Spleen (tissue), 7 donors: ENCODE measurements at regions not wholly inside any gene's neighbourhood (a gene's known extent, or its start where the extent isn't known, plus 50 kb on each side); places are given as distances from the start of the nearest gene placed in this dataset.

Experiments
- CTCF ChIP-seq, 11 experiments: fragments of 200-600 bp in 7 of 11; fragments of 450-650 bp in 4 of 11; sonication (generic) in 4 of 11; IDR thresholded peaks in 8 of 11; conservative IDR thresholded peaks in 3 of 11; 1 replicate in 7 of 11; 2 replicates in 4 of 11; pipeline versions ENCODE4 v1.4.0 to v1.8.0; 2016 to 2021; ENCODE audit warnings: antibody characterized with exemption in 11 of 11, inconsistent platforms in 4 of 11, mild to moderate bottlenecking in 1 of 11
- POLR2A ChIP-seq, 3 donors: fragments of 450-650 bp; IDR thresholded peaks; one replicate each; pipeline ENCODE4 v1.5.1; 2017; ENCODE audit warnings: antibody characterized with exemption in 3 of 3, mild to moderate bottlenecking in 1 of 3
- donor health status: DM: no; HTN: no; CAD: no; lungs with moderate emphysema.
- donor health status: DM: no; HTN: no; CAD: no.
- donor health status: DM: no; HTN: no; CAD: no.

GRCh38 chr15:49737127-49737526 lies 116.3 kb downstream of the DTWD1 start:
- no peak for TF ChIP-seq CTCF (IDR thresholded peaks at IDR 0.05 in 8 of 11, conservative IDR thresholded peaks at IDR 0.05 in 3 of 11)
- TF ChIP-seq POLR2A (IDR thresholded peaks at IDR 0.05), result no peak
